ENCODE measurements at regions not wholly inside any gene's neighbourhood (a gene's known extent, or its start where the extent isn't known, plus 50 kb on each side); places are given as distances from the start of the nearest gene placed in this dataset.

GRCh38 chr14:66414511-66414910 is 71.7 kb upstream of the CCDC196 start:
- no peak for TF ChIP-seq CTCF (IDR thresholded peaks at IDR 0.05; ENCODE audit: low read depth, low read length)
- TF ChIP-seq EZH2phosphoT487 (IDR thresholded peaks at IDR 0.05; ENCODE audit: low read depth): no peak
